ENCODE measurements at regions not wholly inside any gene's neighbourhood (a gene's known extent, or its start where the extent isn't known, plus 50 kb on each side); places are given as distances from the start of the nearest gene placed in this dataset.

DNA sequence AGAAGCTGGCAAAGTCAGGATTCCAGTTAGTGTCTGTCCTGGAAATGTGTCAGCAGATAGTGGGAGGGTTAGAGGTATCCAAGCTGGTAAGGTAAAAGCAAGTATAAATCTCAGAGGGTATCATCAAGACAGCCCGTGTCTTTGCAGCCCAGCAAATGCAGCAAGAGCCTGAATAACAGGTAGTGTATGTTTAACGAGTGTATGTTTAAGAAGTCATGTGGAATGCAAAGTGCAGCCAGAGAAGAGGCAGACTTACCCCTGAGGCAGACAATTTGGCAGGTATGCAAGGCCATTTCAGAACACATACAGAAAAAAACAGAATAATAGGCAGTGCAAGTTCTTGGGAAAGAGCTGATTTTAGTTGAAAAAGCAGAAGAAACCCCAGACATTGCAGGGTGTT is 411.0 kb upstream of the NEGR1 start:
- no peak overlapping the region for H3K27ac ChIP-seq
- no peaks in the 10 kb centered on the region for H3K4me1 ChIP-seq
- H3K4me3 ChIP-seq: no peak overlapping the region
- H3K36me3 ChIP-seq: no peaks in the 10 kb centered on the region
- H3K9me3 ChIP-seq: peaks cover 0 to 31% (median 4%) of the 10 kb centered on the region in 12 donors
- ATAC-seq (no peak), DNase-seq (no peak)
- no peak for TF ChIP-seq POLR2A (IDR thresholded peaks at IDR 0.05)
- TF ChIP-seq, protein P1, sequence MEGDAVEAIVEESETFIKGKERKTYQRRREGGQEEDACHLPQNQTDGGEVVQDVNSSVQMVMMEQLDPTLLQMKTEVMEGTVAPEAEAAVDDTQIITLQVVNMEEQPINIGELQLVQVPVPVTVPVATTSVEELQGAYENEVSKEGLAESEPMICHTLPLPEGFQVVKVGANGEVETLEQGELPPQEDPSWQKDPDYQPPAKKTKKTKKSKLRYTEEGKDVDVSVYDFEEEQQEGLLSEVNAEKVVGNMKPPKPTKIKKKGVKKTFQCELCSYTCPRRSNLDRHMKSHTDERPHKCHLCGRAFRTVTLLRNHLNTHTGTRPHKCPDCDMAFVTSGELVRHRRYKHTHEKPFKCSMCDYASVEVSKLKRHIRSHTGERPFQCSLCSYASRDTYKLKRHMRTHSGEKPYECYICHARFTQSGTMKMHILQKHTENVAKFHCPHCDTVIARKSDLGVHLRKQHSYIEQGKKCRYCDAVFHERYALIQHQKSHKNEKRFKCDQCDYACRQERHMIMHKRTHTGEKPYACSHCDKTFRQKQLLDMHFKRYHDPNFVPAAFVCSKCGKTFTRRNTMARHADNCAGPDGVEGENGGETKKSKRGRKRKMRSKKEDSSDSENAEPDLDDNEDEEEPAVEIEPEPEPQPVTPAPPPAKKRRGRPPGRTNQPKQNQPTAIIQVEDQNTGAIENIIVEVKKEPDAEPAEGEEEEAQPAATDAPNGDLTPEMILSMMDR (IDR thresholded peaks at IDR 0.05): no peak
- WGBS, 4 donors: 58 to 80% (median 65%) methylated on average over 2 of the region's 2 CpGs
- no peaks in the 10 kb centered on the region for H3K27me3 ChIP-seq
- intact Hi-C loops (cut with DNase I): no loop called here

DNA sequence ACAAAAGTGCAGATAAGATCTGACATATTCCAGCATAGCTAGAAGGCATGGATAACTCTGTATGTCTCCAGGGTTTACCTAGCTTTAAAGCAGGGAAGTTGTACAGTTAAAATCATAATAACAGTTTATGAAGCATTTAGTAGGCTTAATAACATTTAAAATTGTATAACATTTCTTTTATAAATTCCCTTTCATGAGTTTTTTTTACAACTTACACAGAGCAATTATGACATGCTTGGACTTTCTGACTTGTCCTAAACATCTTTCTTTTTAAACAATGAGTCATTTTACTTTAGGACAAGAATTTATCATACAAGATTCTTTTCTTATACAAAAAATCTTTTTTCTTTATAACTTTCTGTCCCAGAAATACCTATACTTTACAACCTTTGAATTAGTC is 408.5 kb upstream of the NEGR1 start:
- Histone ChIP-seq H3K36me3 (no peaks in the 10 kb centered on the region), H3K27ac (no peak overlapping the region), H3K4me3 (no peak overlapping the region), H3K27me3 (no peaks in the 10 kb centered on the region), H3K9me3 (peaks cover 0 to 31% (median 4%) of the 10 kb centered on the region in 12 donors), H3K4me1 (no peaks in the 10 kb centered on the region)
- DNase-seq (no peak), ATAC-seq (no peak)
- no peak for TF ChIP-seq POLR2A (IDR thresholded peaks at IDR 0.05)
- TF ChIP-seq, protein P1 (IDR thresholded peaks at IDR 0.05): no peak
- intact Hi-C loops (cut with DNase I): no loop called here

DNA sequence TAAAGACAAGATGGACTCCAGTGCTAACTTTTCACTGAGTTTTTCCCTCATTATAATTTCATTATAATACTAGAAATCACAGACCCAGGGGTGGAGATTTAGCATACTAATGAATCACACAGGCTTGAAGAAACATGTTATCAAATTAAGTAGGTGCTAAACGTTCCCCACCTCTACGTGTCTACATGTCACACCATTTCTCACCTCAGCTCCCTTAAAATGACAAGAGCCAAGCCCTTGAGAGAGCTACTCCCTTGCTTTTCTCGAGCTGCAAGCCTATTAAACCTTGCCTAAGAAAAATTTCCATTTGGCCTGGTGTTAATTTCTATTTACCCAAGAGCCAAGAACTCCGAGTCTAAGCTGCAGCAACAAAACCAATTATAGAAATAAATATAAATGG is 396.3 kb upstream of the NEGR1 start:
- H3K27me3 ChIP-seq: no peaks in the 10 kb centered on the region
- no peak for DNase-seq
- no peaks in the 10 kb centered on the region for H3K9me3 ChIP-seq
- WGBS, 4 donors: 28 to 44% (median 38%) methylated on average over 4 of the region's 4 CpGs
- TF ChIP-seq, protein P1 (IDR thresholded peaks at IDR 0.05): no peak
- TF ChIP-seq POLR2A (IDR thresholded peaks at IDR 0.05): no peak
- intact Hi-C loops (cut with DNase I): no loop called here
- ATAC-seq: no peak
- no peak overlapping the region for H3K4me3 ChIP-seq
- no peaks in the 10 kb centered on the region for H3K4me1 ChIP-seq
- no peak overlapping the region for H3K27ac ChIP-seq
- no peaks in the 10 kb centered on the region for H3K36me3 ChIP-seq

DNA sequence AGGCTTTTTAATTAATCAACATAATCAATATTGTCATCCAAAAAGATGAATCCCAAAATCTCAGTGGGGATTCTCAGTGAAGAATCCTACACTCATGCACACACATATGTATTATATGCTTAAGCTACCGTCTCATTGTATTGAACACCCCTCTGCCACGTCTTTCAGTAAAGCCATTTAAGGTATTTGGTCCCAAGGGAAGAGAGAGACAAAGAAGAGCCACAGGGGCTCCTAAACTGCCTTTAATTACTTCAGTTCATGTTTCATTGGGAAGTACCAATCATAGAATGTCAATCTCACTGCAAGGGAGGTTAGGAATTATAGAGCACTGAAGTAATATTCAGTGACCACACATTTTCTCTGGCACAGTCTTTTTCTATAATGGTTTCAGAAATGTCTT is 388.6 kb upstream of the NEGR1 start:
- intact Hi-C loops (cut with DNase I): no loop called here
- WGBS, 4 donors: 66 to 78% (median 71%) methylated on average over 2 of the region's 2 CpGs

More for the DNA sequence above, 388.6 kb upstream of the NEGR1 start:
- DNase-seq: no peak
- no peak for ATAC-seq
- TF ChIP-seq, protein P1 (IDR thresholded peaks at IDR 0.05): no peak
- no peak for TF ChIP-seq POLR2A (IDR thresholded peaks at IDR 0.05)
- H3K27ac ChIP-seq: no peak overlapping the region
- H3K4me1 ChIP-seq: no peaks in the 10 kb centered on the region
- H3K9me3 ChIP-seq: peaks cover 0 to 7% (median 0%) of the 10 kb centered on the region in 12 donors
- no peaks in the 10 kb centered on the region for H3K27me3 ChIP-seq
- H3K4me3 ChIP-seq: no peak overlapping the region
- H3K36me3 ChIP-seq: no peaks in the 10 kb centered on the region

Data from heart left ventricle (tissue), 16 donors.